Loucy (cell line): ENCODE measurements at regions not wholly inside any gene's neighbourhood (a gene's known extent, or its start where the extent isn't known, plus 50 kb on each side); places are given as distances from the start of the nearest gene placed in this dataset.

Source experiments
- H2AFZ ChIP-seq: fragments of 200-600 bp; sonication (generic); 2 replicates; pipeline ENCODE4 v1.6.0; 2016; ENCODE audit warnings: antibody characterized with exemption, mild to moderate bottlenecking, low read length, moderate library complexity
- H3F3A ChIP-seq: fragments of 200-600 bp; 2 replicates; pipeline ENCODE4 v1.6.0; 2016; ENCODE audit warnings: antibody characterized with exemption, low read depth, mild to moderate bottlenecking
- H3K27me3 ChIP-seq: fragments of 200-600 bp; sonication (generic); 2 replicates; pipeline ENCODE4 v1.6.1; 2014; ENCODE audit warnings: low read length, mild to moderate bottlenecking; ENCODE audit not compliant: insufficient read depth, poor library complexity, severe bottlenecking
- H3K36me3 ChIP-seq: fragments of 200-600 bp; sonication (generic); 2 replicates; pipeline ENCODE4 v1.6.1; 2016; ENCODE audit warnings: low read length; ENCODE audit not compliant: insufficient read depth
- H3K4me1 ChIP-seq: fragments of 200-600 bp; sonication (generic); 2 replicates; pipeline ENCODE4 v1.5.1; 2014; ENCODE audit warnings: low read length, mild to moderate bottlenecking; ENCODE audit not compliant: insufficient read depth, poor library complexity, severe bottlenecking
- H3K4me2 ChIP-seq: fragments of 200-600 bp; sonication (generic); 2 replicates; pipeline ENCODE4 v1.6.0; 2014; ENCODE audit warnings: antibody characterized with exemption, low read length, low read depth, mild to moderate bottlenecking; ENCODE audit not compliant: poor library complexity, severe bottlenecking
- H3K4me3 ChIP-seq: fragments of 200-600 bp; sonication (generic); 2 replicates; pipeline ENCODE4 v1.5.1; 2014; ENCODE audit warnings: low read length, mild to moderate bottlenecking, mixed read lengths; ENCODE audit not compliant: poor library complexity, severe bottlenecking
- H3K79me2 ChIP-seq: fragments of 200-600 bp; sonication (generic); 2 replicates; pipeline ENCODE4 v1.6.1; 2014; ENCODE audit warnings: low read length; ENCODE audit not compliant: insufficient read depth
- H3K9ac ChIP-seq: fragments of 200-600 bp; sonication (generic); 2 replicates; pipeline ENCODE4 v1.6.0; 2014; ENCODE audit warnings: mild to moderate bottlenecking, low read depth, low read length, moderate library complexity; ENCODE audit not compliant: poor library complexity, severe bottlenecking
- H3K9me2 ChIP-seq: fragments of 200-600 bp; sonication (generic); replicated peaks from 2 replicates; pipeline ENCODE4 v1.6.1; 2016; ENCODE audit warnings: low read depth, low read length, mixed read lengths
- H3K9me3 ChIP-seq: fragments of 200-600 bp; sonication (generic); 2 replicates; pipeline ENCODE4 v1.6.1; 2014; ENCODE audit warnings: mild to moderate bottlenecking, antibody characterized with exemption, low read length, low read depth; ENCODE audit not compliant: insufficient read depth
- H4K20me1 ChIP-seq: fragments of 200-600 bp; sonication (generic); 2 replicates; pipeline ENCODE4 v1.6.0; 2014; ENCODE audit warnings: antibody characterized with exemption, low read length, mild to moderate bottlenecking; ENCODE audit not compliant: insufficient read depth, poor library complexity, severe bottlenecking
- EZH2phosphoT487 ChIP-seq: fragments of 200-600 bp; IDR thresholded peaks from 2 replicates; pipeline ENCODE4 v1.6.1; 2018; ENCODE audit warnings: antibody characterized with exemption, mild to moderate bottlenecking, moderate library complexity, borderline replicate concordance
- TF ChIP-seq, protein P1 (sequence below): fragments of 200-600 bp; sonication (generic); conservative IDR thresholded peaks from 2 replicates; pipeline ENCODE4 v1.5.1; 2014; ENCODE audit warnings: mild to moderate bottlenecking, antibody characterized with exemption, low read length

DNA sequence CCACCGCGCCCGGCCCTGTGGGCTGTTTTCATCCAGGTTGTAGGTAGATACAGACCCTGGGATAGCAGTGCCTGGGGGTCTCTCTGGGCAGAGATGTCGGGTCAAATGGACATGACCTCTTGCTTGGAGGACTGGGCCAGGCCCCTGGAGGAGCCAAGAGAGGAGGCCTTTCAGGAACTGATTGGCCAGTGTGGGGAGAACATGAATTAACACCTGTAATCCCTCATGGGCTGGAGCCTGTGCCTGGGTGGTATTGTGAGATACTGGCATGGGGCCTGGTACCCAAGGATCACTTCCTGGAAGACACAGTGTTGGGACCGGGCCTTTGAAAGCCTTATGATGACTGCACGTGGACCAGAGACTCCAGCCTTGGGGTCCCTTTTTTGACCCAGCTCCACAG, 158.7 kb upstream of the SKOR2 start:
- Histone ChIP-seq H2AFZ (no peak overlapping the region), H4K20me1 (no peaks in the 10 kb centered on the region), H3K36me3 (no peaks in the 10 kb centered on the region), H3K4me2 (no peak overlapping the region), H3K79me2 (no peaks in the 10 kb centered on the region), H3K4me1 (no peaks in the 10 kb centered on the region), H3K9ac (no peak overlapping the region), H3F3A (no peaks in the 10 kb centered on the region), H3K27me3 (no peaks in the 10 kb centered on the region), H3K9me3 (no peaks in the 10 kb centered on the region), H3K9me2 (no peaks in the 10 kb centered on the region), H3K4me3 (no peak overlapping the region)
- TF ChIP-seq EZH2phosphoT487 = no peak
- TF ChIP-seq, protein P1, sequence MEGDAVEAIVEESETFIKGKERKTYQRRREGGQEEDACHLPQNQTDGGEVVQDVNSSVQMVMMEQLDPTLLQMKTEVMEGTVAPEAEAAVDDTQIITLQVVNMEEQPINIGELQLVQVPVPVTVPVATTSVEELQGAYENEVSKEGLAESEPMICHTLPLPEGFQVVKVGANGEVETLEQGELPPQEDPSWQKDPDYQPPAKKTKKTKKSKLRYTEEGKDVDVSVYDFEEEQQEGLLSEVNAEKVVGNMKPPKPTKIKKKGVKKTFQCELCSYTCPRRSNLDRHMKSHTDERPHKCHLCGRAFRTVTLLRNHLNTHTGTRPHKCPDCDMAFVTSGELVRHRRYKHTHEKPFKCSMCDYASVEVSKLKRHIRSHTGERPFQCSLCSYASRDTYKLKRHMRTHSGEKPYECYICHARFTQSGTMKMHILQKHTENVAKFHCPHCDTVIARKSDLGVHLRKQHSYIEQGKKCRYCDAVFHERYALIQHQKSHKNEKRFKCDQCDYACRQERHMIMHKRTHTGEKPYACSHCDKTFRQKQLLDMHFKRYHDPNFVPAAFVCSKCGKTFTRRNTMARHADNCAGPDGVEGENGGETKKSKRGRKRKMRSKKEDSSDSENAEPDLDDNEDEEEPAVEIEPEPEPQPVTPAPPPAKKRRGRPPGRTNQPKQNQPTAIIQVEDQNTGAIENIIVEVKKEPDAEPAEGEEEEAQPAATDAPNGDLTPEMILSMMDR = no peak

DNA sequence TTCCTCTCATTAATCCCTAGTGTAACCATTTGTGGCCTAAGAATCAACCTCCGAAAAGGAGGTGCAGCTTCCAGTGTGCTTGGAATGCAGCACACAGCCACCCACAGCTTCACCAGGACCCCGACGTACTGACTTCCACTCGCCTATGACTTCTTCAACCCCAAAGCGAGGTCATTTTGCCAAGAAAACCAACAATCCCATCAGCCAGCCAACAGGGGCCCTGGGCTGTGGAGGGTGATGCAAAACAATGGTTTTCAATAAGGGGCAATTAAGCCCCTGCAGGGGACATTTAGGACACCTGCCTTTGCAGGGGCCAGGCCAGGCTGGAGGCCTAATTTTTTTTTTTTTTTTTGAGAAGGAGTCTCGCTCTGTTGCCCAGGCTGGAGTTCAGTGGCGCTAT, 158.1 kb upstream of the SKOR2 start:
- H3K4me1 ChIP-seq = no peaks in the 10 kb centered on the region
- H3F3A ChIP-seq = no peaks in the 10 kb centered on the region
- no peaks in the 10 kb centered on the region for H3K27me3 ChIP-seq
- no peaks in the 10 kb centered on the region for H4K20me1 ChIP-seq
- H3K79me2 ChIP-seq = no peaks in the 10 kb centered on the region
- no peak overlapping the region for H3K9ac ChIP-seq
- no peaks in the 10 kb centered on the region for H3K9me3 ChIP-seq
- no peaks in the 10 kb centered on the region for H3K36me3 ChIP-seq
- H3K9me2 ChIP-seq = no peaks in the 10 kb centered on the region
- H3K4me2 ChIP-seq = no peak overlapping the region
- TF ChIP-seq EZH2phosphoT487 = no peak
- TF ChIP-seq, protein P1 = no peak
- H2AFZ ChIP-seq = no peak overlapping the region
- H3K4me3 ChIP-seq = no peak overlapping the region

DNA sequence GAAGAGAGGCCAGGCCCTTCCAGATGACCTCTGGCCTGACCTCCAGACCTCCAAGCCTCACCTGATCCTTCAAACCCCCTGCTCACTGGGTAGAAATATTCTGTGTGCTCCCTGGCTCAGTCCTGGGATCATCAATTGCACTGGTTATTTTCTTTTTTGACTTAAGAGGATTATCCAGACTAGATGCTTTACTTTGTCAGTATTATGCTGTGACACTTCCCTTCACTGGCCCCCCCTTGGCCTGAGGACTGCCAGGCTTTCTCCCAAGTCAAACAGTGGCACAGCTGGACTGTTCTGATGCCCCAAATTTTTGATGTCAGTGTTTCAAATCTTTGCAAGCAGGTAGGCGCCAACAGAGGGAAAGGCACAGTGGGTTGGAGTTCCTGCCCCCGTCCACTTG, 156.3 kb upstream of the SKOR2 start:
- TF ChIP-seq EZH2phosphoT487 = no peak
- TF ChIP-seq, protein P1 = no peak
- no peak overlapping the region for H3K4me3 ChIP-seq
- no peak overlapping the region for H3K4me2 ChIP-seq
- H3K9ac ChIP-seq = no peak overlapping the region
- H4K20me1 ChIP-seq = no peaks in the 10 kb centered on the region
- no peaks in the 10 kb centered on the region for H3K9me3 ChIP-seq
- no peaks in the 10 kb centered on the region for H3F3A ChIP-seq
- no peaks in the 10 kb centered on the region for H3K27me3 ChIP-seq
- no peaks in the 10 kb centered on the region for H3K36me3 ChIP-seq
- H3K79me2 ChIP-seq = no peaks in the 10 kb centered on the region
- no peaks in the 10 kb centered on the region for H3K4me1 ChIP-seq
- no peaks in the 10 kb centered on the region for H3K9me2 ChIP-seq
- no peak overlapping the region for H2AFZ ChIP-seq
